Nucleus accumbens (tissue), 56 donors: ENCODE measurements at regions not wholly inside any gene's neighbourhood (a gene's known extent, or its start where the extent isn't known, plus 50 kb on each side); places are given as distances from the start of the nearest gene placed in this dataset.
A peak's percentile ranks its signal among the peaks of the same experiment; 100 is the strongest.

Experiments used
- DNase-seq, 56 donors: peaks; one replicate each; lab custom pipeline; 2025; lab: John Stamatoyannopoulos, UW

DNA sequence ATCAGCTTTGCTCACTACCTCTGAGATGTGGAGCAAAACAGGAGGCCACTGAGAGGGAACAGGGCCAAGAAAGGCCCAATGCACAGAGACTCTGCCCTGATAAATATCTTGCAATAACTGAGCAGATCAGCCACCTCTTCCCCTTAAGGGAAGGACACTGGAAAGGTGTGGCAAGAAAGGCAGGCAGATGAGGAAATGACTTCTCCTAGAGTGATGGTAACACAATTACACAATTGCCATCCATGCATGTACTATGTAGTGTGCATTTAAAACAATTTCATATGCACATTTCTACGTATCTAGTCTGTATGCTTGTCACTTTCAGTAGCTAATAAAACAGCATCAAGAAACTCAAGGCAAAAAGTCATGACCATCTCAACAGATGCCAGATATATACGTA, 322.5 kb downstream of the DRD1 start:
- no peak for DNase-seq

DNA sequence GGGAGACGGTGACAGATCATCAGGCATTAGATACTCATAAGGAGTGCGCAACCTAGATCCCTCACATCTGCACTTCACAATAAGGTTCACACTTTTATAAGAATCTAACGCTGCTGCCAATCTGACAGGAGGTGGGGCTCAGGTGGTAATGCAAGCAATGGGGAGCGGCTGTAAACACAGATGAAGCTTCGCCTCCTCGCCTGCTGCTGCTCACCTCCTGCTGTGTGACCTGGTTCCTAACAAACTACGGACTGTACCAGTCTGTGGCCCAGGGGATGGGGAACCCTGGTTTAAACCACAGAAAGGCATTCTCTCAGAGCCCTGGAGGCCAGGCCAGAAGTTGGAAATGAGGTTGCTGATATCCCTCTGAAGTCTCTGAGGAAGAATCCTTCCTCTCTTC, 323.6 kb downstream of the DRD1 start:
- DNase-seq, result no peak

GRCh38 chr5:175118700-175119309, 325.2 kb downstream of the DRD1 start:
- no peak for DNase-seq

GRCh38 chr5:175116466-175117048, 327.4 kb downstream of the DRD1 start:
- DNase-seq, result peak in 18 of 56 donors; percentile 3 to 73 (median 30)

DNA sequence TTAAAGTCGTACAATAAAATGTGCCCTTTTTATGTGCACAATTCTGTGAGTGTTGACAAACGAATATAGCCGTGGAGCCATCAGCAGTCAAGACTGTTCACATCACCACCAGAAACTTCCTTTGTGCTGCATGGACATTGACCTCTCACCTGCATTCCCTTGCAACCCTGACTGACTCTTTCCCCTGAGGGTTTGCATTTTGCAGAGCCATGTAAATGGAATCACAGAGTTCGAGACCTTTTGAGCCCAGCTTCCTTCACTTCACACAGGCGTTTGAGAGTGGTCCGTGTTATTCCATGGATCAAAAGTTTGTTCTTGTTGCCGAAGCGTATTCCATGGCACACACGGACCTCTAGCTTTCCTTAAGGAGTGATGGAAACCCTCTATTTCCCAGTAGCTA, 328.2 kb downstream of the DRD1 start:
- DNase-seq, result no peak

DNA sequence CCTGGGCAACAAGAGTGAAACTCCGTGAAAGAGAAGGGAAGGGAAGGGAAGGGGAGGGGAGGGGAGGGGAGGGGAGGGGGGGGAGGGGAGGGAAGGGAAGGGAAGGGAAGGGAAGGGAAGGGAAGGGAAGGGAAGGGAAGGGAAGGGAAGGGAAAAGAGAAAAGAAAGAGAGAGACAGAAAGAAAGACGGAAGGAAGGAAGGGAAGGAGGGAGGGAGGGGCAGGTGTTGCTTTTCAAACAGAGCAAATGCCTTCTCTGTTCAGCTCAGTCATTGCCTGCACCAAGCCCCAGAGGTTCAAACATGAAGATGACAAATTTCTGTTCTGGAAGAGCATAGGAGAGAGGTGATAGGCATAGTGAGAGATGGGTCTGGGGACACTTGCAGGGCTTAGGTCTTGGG, 330.0 kb downstream of the DRD1 start:
- DNase-seq, result no peak

GRCh38 chr5:175109058-175109755, 334.8 kb downstream of the DRD1 start:
- no peak for DNase-seq

GRCh38 chr5:175107865-175108264, 336.1 kb downstream of the DRD1 start:
- no peak for DNase-seq

GRCh38 chr5:175107028-175107588, 336.9 kb downstream of the DRD1 start:
- no peak for DNase-seq

DNA sequence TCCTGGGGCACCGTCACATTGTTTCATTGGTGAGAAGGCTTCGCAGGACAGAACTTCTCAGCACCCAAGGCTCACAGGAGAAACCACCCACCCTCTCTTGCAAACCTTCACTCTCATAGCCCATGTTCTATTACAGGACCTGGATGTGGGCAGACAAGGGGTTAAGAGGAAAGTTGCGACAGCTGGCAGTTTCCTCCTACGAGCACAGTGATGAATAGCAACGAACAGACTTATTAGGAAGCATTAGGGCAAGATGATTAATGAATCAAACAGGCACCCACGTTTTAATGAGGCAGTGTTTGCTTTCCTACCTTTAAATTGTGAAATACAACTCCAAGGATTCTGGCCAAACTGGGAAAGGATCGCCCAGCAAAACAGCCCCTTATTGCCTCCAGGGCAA, 339.3 kb downstream of the DRD1 start:
- DNase-seq, result peak in 5 of 56 donors; percentile 13 to 42 (median 21)

DNA sequence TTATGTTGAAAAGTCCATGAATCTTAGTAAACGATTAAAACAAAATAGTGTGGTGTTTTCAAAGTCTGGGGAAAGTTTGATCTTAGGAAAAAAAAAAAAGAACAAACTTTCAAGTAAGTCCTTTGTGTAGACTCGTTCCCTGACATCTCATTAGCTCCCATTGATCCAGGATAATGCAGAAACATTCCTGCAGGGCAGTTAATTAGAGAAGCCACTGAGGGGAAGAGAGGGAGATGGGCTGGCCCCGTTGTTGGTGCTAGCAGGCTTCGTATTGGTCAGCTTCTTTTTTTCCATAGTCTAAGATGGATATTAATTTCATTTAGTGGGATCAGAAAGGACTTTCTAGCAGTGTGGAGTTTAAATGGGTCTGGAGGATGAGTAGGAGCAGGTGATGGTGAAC, 340.2 kb downstream of the DRD1 start:
- DNase-seq, result no peak

GRCh38 chr5:175102717-175103116, 341.3 kb downstream of the DRD1 start:
- no peak for DNase-seq

DNA sequence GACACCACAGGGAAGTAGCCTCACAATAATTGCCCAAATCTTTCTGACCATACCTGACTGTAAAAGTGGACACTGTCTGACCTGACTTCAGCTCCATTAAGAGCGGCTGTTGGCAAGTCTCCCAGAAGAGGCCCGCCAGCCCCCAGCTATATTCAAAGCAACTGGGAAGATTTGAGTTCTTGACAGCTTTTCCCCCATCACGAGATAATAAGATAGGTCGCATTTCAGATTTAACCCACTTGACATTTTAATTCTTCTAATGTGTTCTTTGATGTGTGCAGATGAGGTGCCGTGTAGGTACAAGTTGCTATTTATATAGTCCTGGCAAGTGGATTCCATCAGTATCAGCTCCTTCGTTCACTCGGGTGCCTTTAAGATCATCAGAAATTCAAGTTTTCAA, 345.7 kb downstream of the DRD1 start:
- no peak for DNase-seq

- peak in 1 of 56 donors; percentile 18 for DNase-seq
Observed at GRCh38 chr5:175096469-175097165, 347.4 kb downstream of the DRD1 start.

- no peak for DNase-seq
Observed at GRCh38 chr5:175094461-175094860, 349.5 kb downstream of the DRD1 start.

GRCh38 chr5:175092691-175093090, 351.3 kb downstream of the DRD1 start:
- no peak for DNase-seq

GRCh38 chr5:175088963-175089362, 355.0 kb downstream of the DRD1 start:
- DNase-seq, result no peak

DNA sequence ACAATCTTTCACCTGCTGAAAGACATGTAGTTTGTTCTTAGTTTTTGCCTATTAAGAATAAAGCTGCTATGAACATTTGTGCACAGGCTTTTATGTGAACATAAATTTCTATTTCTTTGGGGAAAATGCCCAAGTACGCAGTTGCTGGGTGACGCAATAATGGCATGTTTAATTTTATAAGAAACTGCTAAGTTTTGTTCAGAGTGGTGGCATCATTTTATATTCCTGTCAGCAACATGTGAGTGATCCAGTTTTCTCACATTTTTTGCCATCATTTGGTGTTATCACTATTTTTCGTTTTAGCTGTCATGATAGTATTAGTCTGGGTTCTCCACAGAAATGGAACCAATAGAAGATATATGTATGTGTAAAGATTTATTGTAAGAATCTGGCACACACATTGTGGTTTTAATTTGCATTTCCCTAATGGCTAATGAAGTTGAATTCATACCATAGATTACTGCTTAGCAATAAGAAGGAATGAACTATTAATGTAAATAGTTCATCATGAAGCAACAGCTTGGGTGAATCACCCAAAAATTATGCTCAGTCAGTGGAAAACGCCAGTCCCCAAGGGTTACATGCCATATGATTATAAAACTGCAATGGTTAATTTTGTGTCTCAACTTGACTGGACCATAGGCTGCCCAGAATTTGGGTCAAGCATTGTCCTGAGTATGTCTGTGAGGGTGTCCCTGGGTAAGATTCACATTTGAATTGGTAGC, 358.6 kb downstream of the MSX2 start:
- no peak for DNase-seq

GRCh38 chr5:175082346-175082745, 358.0 kb downstream of the MSX2 start:
- DNase-seq, result no peak

GRCh38 chr5:175079707-175080106, 355.3 kb downstream of the MSX2 start:
- DNase-seq, result no peak
